ENCODE measurements at regions not wholly inside any gene's neighbourhood (a gene's known extent, or its start where the extent isn't known, plus 50 kb on each side); places are given as distances from the start of the nearest gene placed in this dataset.
"Not testable (repeated sequence)": the region's sequence is repeated elsewhere in the genome, so short reads cannot be mapped to it uniquely, and the experiment has no call there.

DNA sequence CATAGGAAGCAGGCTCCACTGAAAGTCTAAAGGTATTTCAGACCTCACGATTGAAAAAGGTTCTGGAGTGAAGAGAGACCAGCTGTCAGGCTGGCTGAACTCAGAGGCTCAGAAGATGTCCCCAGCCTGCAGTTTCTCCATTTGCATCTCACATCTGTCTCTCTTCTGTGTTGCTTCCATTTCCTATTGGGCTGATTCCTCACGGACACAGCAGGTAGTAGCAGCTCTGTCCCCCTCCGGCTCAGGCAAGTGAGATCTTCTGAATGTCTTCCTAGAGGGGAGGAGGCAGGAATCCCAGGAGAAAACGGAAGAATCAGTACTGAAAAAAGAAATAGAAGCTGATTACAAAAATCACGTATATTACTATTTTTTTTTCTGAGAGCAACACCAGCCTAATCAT, 274.1 kb upstream of the COBL start:
- FAIRE-seq (no peak), DNase-seq (ENCODE audit: low spot score) (no peak)

GRCh38 chr7:51589111-51589510, 272.5 kb upstream of the COBL start:
- DNase-seq (ENCODE audit: low spot score) (no peak), FAIRE-seq (no peak)

- no peak for DNase-seq (ENCODE audit: low spot score)
- FAIRE-seq = no peak
Measured at GRCh38 chr7:51587604-51588003, 271.0 kb upstream of the COBL start.

DNA sequence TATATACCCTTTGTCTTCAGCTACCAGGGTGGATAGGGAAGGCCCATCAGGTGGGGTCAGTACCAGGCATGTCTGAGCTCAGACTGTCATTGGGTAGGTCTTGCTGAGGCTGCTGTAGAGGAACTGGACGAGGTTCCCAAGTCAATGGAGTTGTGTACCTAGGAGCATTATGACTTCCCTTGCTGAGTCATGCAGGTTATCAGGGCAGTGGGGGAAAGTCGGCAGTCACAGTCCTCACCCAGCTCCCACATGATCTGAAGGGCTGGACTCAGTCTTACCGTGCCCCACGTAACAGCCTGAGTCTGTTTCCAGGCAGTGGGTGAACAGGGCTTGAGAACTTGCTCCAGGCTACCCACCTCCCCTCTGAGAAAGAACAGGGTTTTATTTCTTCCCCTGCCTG, 260.8 kb upstream of the COBL start:
- DNase-seq (ENCODE audit: low spot score) = no peak
- no peak for FAIRE-seq

DNA sequence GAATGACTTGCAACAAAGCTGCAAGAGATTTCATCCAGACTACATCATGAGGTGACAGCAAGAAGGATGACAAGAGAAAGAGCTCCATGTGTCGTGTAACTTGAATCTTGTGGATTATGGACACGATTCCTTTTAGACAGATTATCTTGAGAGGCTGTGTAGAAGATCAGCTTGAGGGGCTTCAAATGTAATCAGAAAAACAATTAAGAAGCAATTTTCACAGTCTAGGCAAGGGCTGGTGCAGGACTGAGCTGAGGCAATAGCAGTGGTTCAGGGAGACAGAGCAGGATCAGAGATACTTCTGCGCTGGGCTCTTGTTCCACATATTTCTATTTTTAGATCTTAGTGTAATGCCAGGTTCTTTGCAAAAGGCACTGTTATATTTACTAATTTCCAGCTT, 253.0 kb upstream of the COBL start:
- DNase-seq (ENCODE audit: low spot score) (no peak), FAIRE-seq (no peak)

- DNase-seq (ENCODE audit: low spot score) (no peak), FAIRE-seq (peak; percentile 81)
Measured at GRCh38 chr7:51569176-51569575, 252.6 kb upstream of the COBL start.

DNA sequence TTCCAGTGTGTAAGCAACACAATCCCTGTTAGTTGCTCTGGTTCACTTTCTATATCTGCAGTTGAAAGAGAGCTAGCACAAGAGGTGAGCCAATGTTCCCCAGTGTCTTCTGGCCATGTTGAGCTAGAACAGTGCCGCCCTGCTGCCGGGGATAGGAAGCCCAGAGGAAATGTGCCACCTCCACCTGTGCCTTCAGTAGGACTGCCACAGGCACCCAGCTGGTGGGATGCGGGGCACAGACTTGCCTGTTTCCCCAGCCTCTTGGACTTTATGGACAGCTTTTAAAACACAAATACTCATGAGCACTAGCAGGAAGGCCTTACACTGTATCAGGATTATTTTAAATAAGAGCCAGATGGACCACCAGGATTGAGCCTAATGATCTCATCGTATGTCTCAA, 234.5 kb upstream of the COBL start:
- FAIRE-seq = no peak
- no peak for DNase-seq (ENCODE audit: low spot score)

- FAIRE-seq = peak; percentile 78
- peak; percentile 73 for DNase-seq (ENCODE audit: low spot score)
Measured at GRCh38 chr7:51545131-51545530, 228.5 kb upstream of the COBL start.

- FAIRE-seq (peak; percentile 65), DNase-seq (ENCODE audit: low spot score) (no peak)
Measured at GRCh38 chr7:51543801-51544553, 227.4 kb upstream of the COBL start.

DNA sequence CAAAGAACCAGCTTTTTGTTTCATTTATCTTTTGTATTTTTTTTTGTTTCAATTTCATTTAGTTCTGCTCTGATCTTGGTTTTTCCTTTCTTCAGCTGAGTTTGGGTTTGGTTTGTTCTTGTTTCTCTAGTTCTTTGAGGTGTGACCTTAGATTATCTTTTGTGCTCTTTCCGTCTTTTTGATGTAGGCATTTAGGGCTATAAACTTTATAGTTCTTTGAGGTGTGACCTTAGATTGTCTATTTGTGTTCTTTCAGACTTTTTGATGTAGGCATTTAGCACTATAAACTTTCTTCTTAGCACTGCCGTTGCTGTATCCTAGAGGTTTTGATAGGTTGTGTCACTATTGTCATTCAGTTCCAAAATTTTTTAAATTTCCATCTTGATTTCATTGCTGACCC, 224.3 kb upstream of the COBL start:
- not testable (repeated sequence) for DNase-seq (ENCODE audit: low spot score); FAIRE-seq

GRCh38 chr7:51539840-51540239, 223.2 kb upstream of the COBL start:
- no peak for FAIRE-seq
- no peak for DNase-seq (ENCODE audit: low spot score)

DNA sequence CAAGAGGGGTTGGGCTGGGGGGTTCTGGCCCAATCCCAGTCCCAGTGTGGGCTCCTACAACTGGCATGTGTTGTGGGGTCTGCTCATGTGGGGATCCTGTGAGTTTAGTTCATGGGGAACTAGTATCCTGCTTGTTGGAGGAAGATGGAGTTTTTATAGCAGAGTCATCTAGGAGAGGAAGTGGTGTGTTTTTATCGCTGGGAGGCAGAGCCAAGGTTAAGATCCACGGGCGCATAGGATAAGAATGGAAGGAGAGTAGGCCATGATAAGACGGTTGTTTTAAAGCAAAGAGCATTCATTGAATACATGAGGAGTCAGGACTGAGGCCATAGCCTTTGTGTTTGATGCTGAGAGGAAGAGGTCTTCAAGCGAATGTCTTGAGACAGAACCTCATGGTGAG, 211.6 kb upstream of the COBL start:
- FAIRE-seq (peak; percentile 58), DNase-seq (ENCODE audit: low spot score) (no peak)

GRCh38 chr7:51521694-51522312, 205.2 kb upstream of the COBL start:
- DNase-seq (ENCODE audit: low spot score) = no peak

DNA sequence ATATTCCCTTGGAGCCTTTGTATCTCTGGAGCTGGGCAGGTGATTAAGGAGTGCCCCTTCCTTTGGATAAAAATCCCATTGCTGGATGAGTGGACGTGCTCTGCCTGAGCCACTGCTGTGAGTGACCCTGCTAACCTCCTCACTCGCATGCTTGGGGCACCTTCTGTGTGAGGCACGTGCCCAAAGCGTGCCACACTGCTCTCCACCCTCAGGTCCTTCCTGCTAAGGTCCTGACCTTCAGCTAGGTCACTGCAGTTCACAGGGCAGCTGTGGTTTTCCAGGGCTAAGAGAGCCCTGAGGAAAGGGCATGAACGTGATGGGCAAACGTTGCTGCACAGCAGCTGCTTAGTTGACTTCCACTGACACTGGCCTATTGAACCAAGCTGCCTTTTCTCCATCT, 204.4 kb upstream of the COBL start:
- FAIRE-seq = peak; percentile 17
- no peak for DNase-seq (ENCODE audit: low spot score)

More at GRCh38 chr7:51521694-51522312, 205.2 kb upstream of the COBL start:
- no peak for FAIRE-seq

DNA sequence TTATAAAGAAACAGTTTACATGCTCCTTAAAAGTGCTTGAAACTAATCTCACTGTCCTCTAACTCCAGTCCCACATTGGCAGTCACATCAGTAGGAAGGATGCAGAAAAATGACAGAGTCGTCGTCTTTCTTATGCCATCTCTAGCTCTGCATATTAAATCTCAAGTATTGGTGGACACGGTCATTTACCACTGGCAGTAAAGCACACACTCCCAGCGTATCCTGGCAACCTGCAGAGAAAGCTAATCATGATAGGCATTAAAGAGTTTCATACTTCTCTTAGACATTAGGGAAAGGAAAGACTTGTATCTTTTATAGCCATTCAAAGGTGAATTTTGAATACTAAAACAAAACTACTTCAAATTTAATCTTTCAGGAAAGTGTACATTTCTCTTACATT, 202.0 kb upstream of the COBL start:
- DNase-seq (ENCODE audit: low spot score) = no peak
- no peak for FAIRE-seq

DNA sequence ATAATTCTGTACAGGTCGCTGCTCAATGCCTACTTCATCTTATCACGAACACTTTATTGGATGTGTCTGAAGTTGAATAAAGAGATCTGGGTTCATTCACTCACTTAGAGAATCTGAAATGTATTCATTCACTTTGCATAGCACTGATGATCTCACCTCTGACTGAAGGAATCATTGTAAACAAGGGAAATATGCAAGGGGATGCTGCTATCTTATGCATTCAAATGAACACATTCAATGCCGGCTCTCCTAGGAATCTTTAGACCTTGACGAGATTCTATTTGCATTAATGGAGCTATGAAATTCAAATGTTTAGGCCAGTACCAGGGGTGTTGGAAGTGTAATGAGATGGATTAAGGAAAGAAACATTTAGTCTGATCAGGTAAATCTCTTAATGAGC, 200.6 kb upstream of the COBL start:
- no peak for DNase-seq (ENCODE audit: low spot score)
- FAIRE-seq = no peak

- DNase-seq (ENCODE audit: low spot score) (no peak), FAIRE-seq (no peak)
Measured at GRCh38 chr7:51501620-51502019, 185.0 kb upstream of the COBL start.

GRCh38 chr7:51482976-51483375, 166.4 kb upstream of the COBL start:
- FAIRE-seq = no peak
- no peak for DNase-seq (ENCODE audit: low spot score)

- no peak for FAIRE-seq
- no peak for DNase-seq (ENCODE audit: low spot score)
Measured at GRCh38 chr7:51481421-51481820, 164.8 kb upstream of the COBL start.

GRCh38 chr7:51477819-51478218, 161.2 kb upstream of the COBL start:
- FAIRE-seq (no peak), DNase-seq (ENCODE audit: low spot score) (no peak)

DNA sequence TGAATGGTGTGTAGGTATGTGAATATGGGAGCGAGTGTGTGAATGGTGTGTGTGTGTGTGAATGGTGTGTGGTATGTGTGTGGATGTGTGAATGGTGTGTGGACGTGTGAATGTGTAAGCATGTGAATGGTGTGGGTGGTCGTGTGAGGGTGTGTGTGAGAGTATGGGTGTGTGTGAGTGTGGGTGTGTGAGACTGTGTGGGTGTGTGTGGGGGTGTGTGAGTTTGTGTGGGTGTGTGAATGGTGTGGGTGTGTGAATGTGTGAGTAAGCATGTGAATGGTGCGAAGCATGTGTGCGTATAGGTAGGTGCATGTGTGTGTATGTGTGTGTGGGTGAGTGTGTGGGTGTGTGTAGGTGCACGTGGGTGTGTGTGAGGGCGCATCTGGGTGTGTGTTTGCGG, 160.7 kb upstream of the COBL start:
- DNase-seq (ENCODE audit: low spot score) = no peak
- FAIRE-seq = peak; percentile 99

DNA sequence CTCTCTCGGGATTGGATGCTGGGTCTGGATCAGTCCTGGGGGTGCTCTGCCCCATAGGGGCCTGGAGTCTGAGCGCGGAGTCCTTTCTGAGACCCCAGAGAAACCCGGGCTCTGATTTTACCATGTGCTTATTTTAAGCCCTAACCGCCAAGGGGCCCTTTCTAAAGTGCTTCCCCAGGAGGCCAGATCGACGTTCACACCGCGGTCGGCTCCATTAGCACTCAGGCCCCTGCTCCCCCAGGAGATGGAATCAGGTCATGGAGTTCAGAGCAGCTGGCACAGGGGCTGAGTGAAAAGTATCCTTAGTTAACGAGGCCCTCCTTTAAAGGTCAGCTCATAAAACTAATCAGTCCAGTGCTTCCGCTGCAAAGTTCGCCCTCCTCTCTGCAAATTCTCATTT, 159.4 kb upstream of the COBL start:
- DNase-seq (ENCODE audit: low spot score) (no peak), FAIRE-seq (no peak)

DNA sequence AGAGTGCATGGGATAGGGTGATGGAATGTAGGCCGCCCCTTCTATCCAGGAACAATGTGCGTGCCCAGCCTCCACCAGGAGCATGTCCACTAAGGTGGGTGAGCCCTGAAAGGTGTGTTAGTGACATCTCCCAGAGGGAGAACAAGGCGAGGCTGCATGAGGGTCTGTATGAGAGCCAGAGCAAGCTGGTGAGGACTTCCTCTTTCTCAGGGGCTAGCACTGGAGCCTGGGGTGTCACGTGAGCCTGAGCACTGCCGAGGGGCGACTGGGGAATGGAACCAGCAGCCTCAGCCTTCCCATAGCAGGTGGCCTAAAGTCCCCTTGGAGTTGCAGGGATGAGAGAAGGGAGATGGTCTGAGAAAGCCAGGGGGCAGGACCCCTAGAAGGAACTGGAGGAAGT, 156.3 kb upstream of the COBL start:
- no peak for FAIRE-seq
- no peak for DNase-seq (ENCODE audit: low spot score)

Data from urothelium cell line (cell line).